Hepatocyte (in vitro differentiated cells): ENCODE measurements at regions not wholly inside any gene's neighbourhood (a gene's known extent, or its start where the extent isn't known, plus 50 kb on each side); places are given as distances from the start of the nearest gene placed in this dataset.

Experiments
- DNase-seq: peaks from one replicate; pipeline ENCODE4 v3.0.0-alpha.2; 2016; ENCODE audit warnings: low spot score
- H2AFZ ChIP-seq: fragments of 200-600 bp; sonication (generic); 2 replicates; pipeline ENCODE4 v1.6.0; 2016; ENCODE audit warnings: antibody characterized with exemption, mild to moderate bottlenecking
- H3K27ac ChIP-seq: fragments of 200-600 bp; sonication (generic); 2 replicates; pipeline ENCODE4 v1.5.1; 2016; ENCODE audit warnings: mild to moderate bottlenecking
- H3K27me3 ChIP-seq: fragments of 200-600 bp; sonication (generic); 2 replicates; pipeline ENCODE4 v1.6.1; 2016
- H3K36me3 ChIP-seq: fragments of 200-600 bp; sonication (generic); replicated peaks from 2 replicates; pipeline ENCODE4 v1.5.1; 2016; ENCODE audit warnings: low read depth; ENCODE audit not compliant: insufficient read depth
- H3K4me1 ChIP-seq: fragments of 200-600 bp; sonication (generic); 2 replicates; pipeline ENCODE4 v1.5.1; 2016; ENCODE audit warnings: mild to moderate bottlenecking, moderate library complexity; ENCODE audit not compliant: insufficient read depth
- H3K4me2 ChIP-seq: fragments of 200-600 bp; sonication (generic); 2 replicates; pipeline ENCODE4 v1.6.0; 2016
- H3K4me3 ChIP-seq: fragments of 200-600 bp; sonication (generic); 2 replicates; pipeline ENCODE4 v1.5.1; 2016; ENCODE audit warnings: mild to moderate bottlenecking
- H3K79me2 ChIP-seq: fragments of 200-600 bp; sonication (generic); 2 replicates; pipeline ENCODE4 v1.6.0; 2017; ENCODE audit warnings: mild to moderate bottlenecking
- H3K9me2 ChIP-seq: fragments of 200-600 bp; sonication (generic); replicated peaks from 2 replicates; pipeline ENCODE4 v1.6.0; 2017; ENCODE audit warnings: mild to moderate bottlenecking; ENCODE audit not compliant: insufficient read depth
- H3K9me3 ChIP-seq: fragments of 200-600 bp; sonication (generic); 2 replicates; pipeline ENCODE4 v1.5.1; 2016; ENCODE audit warnings: low read depth, mild to moderate bottlenecking
- H4K20me1 ChIP-seq: fragments of 200-600 bp; sonication (generic); 2 replicates; pipeline ENCODE4 v1.6.0; 2016; ENCODE audit warnings: mild to moderate bottlenecking; ENCODE audit not compliant: insufficient read depth, poor library complexity, severe bottlenecking
- EZH2 ChIP-seq: fragments of 200-600 bp; sonication (generic); IDR thresholded peaks from 2 replicates; pipeline ENCODE4 v1.6.1; 2016; ENCODE audit warnings: antibody characterized with exemption, mild to moderate bottlenecking, borderline replicate concordance
- EZH2phosphoT487 ChIP-seq: fragments of 200-600 bp; sonication (generic); IDR thresholded peaks from one replicate; pipeline ENCODE4 v1.6.1; 2018; ENCODE audit warnings: antibody characterized with exemption, mild to moderate bottlenecking, low read depth, moderate library complexity; ENCODE audit not compliant: unreplicated experiment, severe bottlenecking
- WGBS: methylation state at CpG from one replicate; pipeline ENCODE4 v1.1.6; 2016; ENCODE audit warnings: low lambda C conversion rate; ENCODE audit errors: missing lambda C conversion rate; 5-methylcytosine and 5-hydroxymethylcytosine counted together
- TF ChIP-seq, protein P1 (sequence below): fragments of 200-600 bp; sonication (generic); IDR thresholded peaks from 2 replicates; pipeline ENCODE4 v1.5.1; 2016; ENCODE audit warnings: antibody characterized with exemption, mild to moderate bottlenecking; ENCODE audit not compliant: poor library complexity

DNA sequence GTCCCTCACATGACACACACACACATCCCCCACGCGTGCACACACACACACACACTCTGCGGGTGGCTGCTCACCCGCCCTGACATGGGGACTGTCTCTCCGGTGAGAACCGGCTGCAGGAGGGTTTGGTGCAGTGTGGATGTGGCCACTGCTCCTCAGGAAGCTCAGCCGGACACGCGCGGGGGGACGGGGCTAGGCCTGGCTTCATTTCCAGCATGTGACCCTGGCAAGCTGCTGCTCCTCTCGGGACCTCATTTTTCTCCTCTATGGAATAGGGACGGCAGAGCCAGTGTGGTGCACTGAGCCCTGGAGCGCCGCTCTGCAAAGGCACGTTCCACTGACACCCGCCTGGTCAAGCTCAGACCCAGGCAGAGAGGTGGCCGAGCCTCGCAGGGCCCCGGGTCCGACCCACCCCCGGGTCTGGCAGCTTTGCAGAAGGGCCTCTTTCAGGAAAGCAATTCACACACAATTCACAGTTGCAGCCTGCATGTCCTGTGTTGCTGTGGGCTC is 56.8 kb upstream of the SLCO4A1 start:
- 84% methylated on average over 22 of the region's 22 CpGs for WGBS
- no peaks in the 10 kb centered on the region for H3K36me3 ChIP-seq
- no peak overlapping the region for H3K4me2 ChIP-seq
- H3K4me1 ChIP-seq = no peaks in the 10 kb centered on the region
- H2AFZ ChIP-seq = no peak overlapping the region
- H3K4me3 ChIP-seq = no peak overlapping the region
- no peaks in the 10 kb centered on the region for H3K9me3 ChIP-seq
- H3K27ac ChIP-seq = no peak overlapping the region
- no peak for DNase-seq
- H3K9me2 ChIP-seq = no peaks in the 10 kb centered on the region
- no peaks in the 10 kb centered on the region for H4K20me1 ChIP-seq
- peaks cover under 1% of the 10 kb centered on the region for H3K27me3 ChIP-seq
- H3K79me2 ChIP-seq = no peaks in the 10 kb centered on the region
- TF ChIP-seq, protein P1, sequence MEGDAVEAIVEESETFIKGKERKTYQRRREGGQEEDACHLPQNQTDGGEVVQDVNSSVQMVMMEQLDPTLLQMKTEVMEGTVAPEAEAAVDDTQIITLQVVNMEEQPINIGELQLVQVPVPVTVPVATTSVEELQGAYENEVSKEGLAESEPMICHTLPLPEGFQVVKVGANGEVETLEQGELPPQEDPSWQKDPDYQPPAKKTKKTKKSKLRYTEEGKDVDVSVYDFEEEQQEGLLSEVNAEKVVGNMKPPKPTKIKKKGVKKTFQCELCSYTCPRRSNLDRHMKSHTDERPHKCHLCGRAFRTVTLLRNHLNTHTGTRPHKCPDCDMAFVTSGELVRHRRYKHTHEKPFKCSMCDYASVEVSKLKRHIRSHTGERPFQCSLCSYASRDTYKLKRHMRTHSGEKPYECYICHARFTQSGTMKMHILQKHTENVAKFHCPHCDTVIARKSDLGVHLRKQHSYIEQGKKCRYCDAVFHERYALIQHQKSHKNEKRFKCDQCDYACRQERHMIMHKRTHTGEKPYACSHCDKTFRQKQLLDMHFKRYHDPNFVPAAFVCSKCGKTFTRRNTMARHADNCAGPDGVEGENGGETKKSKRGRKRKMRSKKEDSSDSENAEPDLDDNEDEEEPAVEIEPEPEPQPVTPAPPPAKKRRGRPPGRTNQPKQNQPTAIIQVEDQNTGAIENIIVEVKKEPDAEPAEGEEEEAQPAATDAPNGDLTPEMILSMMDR = no peak
- TF ChIP-seq EZH2 (no peak), EZH2phosphoT487 (no peak)

DNA sequence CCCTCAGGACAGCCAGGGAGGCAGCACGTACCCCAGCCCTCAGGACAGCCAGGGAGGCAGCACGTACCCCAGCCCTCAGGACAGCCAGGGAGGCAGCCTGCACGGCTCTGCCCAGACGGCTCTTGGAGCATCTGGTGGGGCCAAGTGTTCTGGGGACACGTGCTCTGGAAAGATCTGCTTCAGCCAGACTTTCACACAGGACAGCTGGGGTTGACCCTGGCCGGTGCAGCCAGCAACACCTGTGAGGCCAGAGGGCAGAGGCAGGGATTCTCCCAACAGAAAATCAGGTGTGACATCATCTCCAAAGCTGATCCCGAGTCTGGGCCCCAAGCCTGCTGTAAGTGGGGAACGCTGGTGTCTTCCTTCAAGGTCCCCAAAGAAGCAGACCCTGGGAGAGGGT is 55.5 kb upstream of the SLCO4A1 start:
- 78% methylated on average over 8 of the region's 8 CpGs for WGBS
- Histone ChIP-seq H3K36me3 (no peaks in the 10 kb centered on the region), H2AFZ (no peak overlapping the region), H3K9me3 (no peaks in the 10 kb centered on the region), H3K4me2 (no peak overlapping the region), H3K27me3 (no peaks in the 10 kb centered on the region), H3K27ac (no peak overlapping the region), H4K20me1 (no peaks in the 10 kb centered on the region), H3K4me3 (no peak overlapping the region), H3K79me2 (no peaks in the 10 kb centered on the region), H3K4me1 (no peaks in the 10 kb centered on the region), H3K9me2 (no peaks in the 10 kb centered on the region)
- no peak for DNase-seq
- TF ChIP-seq EZH2phosphoT487 (no peak), EZH2 (no peak)
- TF ChIP-seq, protein P1 = no peak

DNA sequence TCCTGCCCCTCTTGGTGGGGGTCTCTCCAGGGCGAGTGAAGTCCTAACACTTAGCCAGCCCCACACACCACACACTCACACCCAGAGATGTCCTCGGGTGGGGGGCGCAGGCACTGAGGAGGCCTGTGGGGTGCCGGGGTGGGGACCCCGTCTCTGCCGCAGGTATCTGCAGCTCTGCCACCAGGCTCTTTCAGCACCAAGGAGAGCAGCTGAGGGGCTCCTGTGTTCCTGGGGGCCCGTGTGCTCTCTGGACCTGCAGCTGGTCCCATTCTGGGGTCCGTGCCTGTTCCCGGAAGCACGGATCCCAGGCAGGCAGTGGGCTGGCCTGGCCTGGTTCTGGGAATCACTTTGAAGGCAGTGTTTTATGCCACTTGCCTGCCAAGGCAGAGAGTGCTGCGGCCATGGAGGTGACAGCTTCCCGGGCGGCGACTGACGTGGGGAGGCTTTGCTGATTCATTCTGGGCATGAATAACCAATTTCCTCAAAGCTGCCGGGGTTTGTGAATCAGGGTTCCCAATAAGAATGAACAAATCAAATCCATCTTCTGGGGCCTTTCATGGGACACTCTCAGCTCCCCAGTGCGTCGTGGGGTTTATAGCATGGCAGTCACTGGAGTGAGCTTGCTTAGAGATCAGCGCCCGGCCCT is 54.4 kb upstream of the SLCO4A1 start:
- H4K20me1 ChIP-seq = no peaks in the 10 kb centered on the region
- no peak overlapping the region for H3K4me2 ChIP-seq
- no peaks in the 10 kb centered on the region for H3K27me3 ChIP-seq
- no peak overlapping the region for H3K27ac ChIP-seq
- TF ChIP-seq, protein P1 = no peak
- no peak for TF ChIP-seq EZH2phosphoT487
- no peak for TF ChIP-seq EZH2
- no peak overlapping the region for H2AFZ ChIP-seq
- no peak overlapping the region for H3K4me3 ChIP-seq
- no peaks in the 10 kb centered on the region for H3K36me3 ChIP-seq
- 60% methylated on average over 20 of the region's 20 CpGs for WGBS
- peak; percentile 50 for DNase-seq
- H3K9me3 ChIP-seq = no peaks in the 10 kb centered on the region
- H3K79me2 ChIP-seq = no peaks in the 10 kb centered on the region
- H3K9me2 ChIP-seq = no peaks in the 10 kb centered on the region
- no peaks in the 10 kb centered on the region for H3K4me1 ChIP-seq
